ENCODE measurements at regions not wholly inside any gene's neighbourhood (a gene's known extent, or its start where the extent isn't known, plus 50 kb on each side); places are given as distances from the start of the nearest gene placed in this dataset.

- TF ChIP-seq CTCF (IDR thresholded peaks at IDR 0.05), result no peak
- no peak for TF ChIP-seq POLR2A (IDR thresholded peaks at IDR 0.05)
- TF ChIP-seq POLR2AphosphoS5 (IDR thresholded peaks at IDR 0.05; ENCODE audit: insufficient read depth in 1 of 2, low read depth in 1 of 2), result no peak
Observed at GRCh38 chr7:106493041-106493731, 167.8 kb downstream of the CCDC71L start.
